ENCODE measurements at regions not wholly inside any gene's neighbourhood (a gene's known extent, or its start where the extent isn't known, plus 50 kb on each side); places are given as distances from the start of the nearest gene placed in this dataset.

GRCh38 chr4:127211650-127212560 lies 420.9 kb upstream of the INTU start:
- DNase-seq, result no peak

DNA sequence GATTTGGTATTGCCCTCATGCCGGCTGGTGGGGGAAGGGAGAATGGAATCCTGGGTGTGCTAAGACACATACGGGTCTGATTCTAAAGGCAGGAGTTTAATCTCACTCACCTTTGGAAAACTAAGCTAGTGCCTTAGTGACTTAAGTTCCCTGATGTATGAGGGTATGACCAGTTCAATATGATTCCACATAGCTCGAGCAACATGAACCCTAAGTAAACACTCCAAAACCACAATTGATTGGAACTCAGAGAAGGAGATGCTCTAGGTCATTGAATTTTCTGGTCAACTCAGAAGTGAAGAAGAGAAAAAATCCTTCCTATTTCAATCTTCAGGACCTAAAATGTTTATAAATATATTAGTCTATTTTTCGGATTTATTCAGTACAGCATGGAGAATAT lies 420.1 kb upstream of the INTU start:
- DNase-seq, result peak; percentile 13

DNA sequence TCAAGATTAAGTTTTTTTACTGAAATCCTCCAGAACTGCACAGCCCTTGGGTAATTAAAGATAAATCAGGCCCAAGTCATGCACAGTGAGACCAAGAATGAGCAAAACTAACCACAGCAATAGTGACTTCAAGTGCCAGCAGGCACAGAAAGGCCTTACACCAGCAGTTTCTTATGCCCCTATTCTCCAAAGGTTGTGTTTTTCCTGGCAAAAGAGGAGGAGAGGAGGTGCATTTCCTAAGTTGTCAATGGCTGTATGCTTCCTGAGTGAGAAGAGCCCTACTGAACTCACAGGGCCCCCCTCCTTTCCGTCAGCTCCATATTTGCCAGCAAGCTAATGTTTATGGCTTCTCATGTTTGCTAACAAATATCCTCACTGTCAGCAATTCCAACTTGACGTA lies 418.7 kb upstream of the INTU start:
- DNase-seq, result no peak

- DNase-seq, result no peak
These were observed 417.8 kb upstream of the INTU start for GRCh38 chr4:127214931-127215330.

DNA sequence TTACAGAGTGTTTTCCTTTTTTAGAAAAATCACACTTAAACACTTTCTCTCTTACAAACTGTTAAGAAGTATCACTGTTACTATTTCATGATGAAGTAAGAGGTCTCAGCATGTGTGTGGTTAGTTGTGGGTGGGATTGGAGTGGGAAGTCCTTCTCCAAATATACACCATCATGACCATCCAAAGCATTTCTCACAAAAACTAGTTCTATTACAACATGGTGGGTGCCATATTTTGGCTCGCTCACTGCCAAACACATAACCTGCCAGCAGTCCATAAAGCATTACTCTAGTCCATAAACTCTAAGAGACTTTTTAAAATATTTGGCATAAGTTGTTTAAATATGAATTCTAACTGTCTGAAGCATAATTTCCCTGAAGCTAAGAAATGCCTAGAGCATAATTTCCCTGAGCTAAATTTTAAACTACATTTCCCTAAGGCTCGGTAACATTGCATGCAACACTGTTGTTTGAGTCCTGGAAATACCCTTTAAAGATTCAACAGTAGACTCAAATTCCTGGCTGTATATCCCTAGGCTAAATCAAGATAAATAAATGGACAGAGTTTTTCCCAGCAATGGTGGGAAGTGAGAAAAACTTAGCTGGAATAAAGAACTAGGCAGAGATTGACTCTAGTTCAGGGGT lies 415.0 kb upstream of the INTU start:
- no peak for DNase-seq

- DNase-seq, result no peak
These were observed 413.5 kb upstream of the INTU start for GRCh38 chr4:127219232-127219631.

DNA sequence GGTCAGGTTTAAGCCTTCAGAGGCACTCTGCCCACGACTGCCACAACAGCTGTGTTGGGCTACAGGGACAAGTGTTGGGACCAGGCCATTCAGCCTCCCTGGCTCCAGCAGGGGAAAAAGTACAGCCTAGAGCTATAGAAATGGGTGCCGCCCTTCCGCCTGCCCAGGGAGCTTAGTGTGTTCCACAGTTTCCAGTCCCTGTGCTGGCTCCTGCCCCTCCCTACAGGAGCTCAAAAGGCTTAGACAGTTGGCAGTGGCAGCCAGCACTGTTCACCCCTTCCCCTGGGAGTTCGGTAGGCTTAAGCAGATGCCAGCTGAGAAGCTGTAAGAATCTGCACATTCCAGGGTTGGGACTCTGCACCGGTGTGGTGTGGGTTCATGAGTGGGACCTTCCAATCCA lies 408.2 kb upstream of the INTU start:
- no peak for DNase-seq

DNA sequence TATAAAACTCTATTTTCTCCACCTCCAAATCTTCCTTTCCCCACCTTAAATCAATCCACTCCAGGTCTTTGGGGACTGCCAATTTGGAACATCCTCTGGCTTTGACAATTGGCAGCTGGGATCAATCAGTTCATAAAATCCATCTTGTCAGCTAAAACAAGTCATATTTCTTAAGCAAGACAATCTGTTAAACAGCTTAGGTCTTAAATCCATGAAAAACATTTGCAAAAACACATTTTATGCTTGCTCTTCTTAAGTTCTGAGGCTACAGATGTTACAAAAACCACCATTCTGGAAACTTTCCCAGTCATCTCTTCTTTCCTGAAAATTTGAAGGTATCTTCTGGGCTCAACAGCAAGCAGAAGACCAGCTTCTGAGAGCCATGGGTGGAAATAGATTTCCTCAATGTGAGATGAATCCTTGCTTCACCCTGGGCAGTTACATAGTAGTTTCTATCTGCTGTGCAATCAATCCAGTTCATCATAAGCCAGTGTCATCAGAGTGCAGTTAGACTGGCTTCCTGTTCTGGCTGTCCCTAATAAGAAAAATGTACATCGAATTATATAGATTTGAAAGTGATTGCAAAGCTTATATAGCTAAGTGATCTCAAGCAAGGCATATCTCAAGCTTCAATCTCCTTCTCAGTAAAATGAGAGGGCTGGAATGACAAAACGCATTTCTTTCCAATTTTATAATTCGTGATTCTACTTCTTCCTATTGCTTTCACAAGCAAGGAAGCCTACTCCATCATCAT lies 402.7 kb upstream of the INTU start:
- no peak for DNase-seq

DNA sequence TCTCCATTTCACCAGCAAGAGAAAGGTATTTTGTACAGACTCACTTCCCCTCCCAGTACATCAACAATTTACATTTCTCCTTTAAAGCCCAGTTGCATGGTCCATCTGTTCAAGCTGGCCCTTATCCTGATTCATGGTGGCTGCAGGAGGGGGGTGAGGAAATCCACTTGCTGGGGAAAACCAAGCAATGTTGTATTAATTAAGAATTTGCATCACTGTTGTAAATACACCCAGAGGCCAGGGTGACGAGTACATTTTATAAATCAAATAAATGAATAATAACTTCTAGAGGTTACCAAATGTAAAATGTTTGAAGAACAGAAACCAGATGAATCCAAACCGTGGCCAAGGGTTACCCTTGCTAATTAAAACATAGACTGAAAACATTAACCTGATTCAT lies 395.9 kb upstream of the INTU start:
- no peak for DNase-seq

- DNase-seq, result no peak
These were observed 395.2 kb upstream of the INTU start for GRCh38 chr4:127237581-127237980.

DNA sequence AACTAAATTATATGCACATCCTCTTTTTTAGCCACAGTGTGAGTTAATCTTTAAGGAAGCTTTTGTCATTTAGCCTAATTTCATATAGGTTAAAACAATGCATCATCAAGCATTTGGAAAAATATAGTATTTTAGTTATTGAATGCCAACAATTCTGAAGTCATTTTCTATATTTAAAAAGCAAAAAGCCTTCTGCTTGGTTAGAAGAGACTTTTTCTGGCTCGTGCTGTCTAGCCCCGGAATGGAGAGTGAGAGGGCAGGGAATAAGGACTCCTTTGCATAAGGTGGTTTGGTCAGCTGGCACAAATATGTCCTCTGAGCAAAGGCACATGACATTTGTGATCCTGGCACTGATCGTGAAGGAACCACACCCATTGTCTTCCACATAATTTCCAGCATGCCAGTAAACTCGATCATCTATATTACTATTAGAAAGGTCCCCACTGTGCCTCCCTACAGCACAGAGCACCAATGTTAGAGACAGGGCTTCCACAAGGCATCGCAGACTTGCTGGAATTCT lies 393.7 kb upstream of the INTU start:
- no peak for DNase-seq

GRCh38 chr4:127239902-127240763 lies 392.6 kb upstream of the INTU start:
- DNase-seq, result no peak

- DNase-seq, result no peak
These were observed 392.0 kb upstream of the INTU start for GRCh38 chr4:127240764-127241105.

DNA sequence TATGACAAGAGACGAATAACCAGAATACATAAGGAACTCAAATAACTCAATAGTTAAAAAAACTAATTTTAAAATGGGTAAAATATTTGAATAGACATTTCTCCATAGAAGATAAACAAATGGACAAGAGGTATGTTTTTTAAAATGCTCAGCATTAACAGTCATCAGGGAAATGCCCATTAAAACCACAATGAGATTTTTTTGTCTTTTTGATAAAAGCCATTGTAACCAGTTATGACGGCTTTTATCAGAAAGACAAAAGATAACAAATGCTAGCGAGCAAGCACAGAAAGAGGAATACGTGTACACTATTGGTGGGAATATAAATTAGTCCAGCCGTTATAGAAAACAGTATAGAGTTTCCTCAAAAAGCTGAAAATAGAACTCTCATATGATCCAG lies 388.2 kb upstream of the INTU start:
- no peak for DNase-seq

DNA sequence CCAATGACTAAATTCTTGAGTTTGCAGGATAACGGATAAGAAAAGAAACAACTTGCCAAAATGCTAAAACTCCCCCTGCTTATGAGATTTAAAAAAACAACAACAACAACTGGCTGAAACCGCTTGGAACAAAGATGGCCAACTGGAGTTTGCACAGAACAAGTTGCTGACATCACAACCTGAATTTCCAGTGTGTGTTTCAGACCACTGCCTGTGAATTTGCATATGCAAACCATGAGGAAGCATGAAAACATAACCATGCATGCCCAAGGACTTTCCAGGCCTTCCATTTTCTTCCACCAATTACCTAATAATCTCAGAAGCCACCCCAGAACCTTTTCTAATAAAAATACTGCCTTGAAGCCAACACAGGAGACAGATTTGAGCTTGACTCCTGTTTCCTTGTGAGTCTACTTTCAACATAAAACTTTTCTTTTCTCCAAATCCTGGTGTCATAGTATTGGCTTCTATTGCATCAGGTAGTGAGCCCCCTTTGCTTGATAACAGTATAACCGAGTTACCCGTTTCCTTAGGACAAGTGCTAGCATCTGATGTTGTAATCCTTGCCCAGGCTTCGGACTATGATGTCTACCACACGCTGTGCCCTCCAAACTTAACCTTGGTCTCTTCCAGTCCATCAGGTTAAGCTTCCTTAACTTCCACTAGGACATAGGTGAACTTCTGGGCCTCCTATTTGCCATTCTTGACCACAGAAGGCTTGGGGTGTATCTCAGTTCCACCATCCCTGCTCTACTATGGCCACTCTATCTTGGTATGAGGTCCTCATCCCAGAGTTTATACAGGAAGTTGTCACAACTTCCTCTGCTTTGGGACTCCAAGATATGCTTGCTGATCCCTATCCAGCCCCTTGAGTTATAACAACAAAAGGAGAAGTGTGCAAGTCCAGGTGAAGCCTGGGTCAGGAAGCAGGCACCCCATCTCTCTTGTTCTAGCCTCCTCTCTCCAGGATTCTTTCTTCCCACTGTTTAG lies 385.5 kb upstream of the INTU start:
- no peak for DNase-seq

DNA sequence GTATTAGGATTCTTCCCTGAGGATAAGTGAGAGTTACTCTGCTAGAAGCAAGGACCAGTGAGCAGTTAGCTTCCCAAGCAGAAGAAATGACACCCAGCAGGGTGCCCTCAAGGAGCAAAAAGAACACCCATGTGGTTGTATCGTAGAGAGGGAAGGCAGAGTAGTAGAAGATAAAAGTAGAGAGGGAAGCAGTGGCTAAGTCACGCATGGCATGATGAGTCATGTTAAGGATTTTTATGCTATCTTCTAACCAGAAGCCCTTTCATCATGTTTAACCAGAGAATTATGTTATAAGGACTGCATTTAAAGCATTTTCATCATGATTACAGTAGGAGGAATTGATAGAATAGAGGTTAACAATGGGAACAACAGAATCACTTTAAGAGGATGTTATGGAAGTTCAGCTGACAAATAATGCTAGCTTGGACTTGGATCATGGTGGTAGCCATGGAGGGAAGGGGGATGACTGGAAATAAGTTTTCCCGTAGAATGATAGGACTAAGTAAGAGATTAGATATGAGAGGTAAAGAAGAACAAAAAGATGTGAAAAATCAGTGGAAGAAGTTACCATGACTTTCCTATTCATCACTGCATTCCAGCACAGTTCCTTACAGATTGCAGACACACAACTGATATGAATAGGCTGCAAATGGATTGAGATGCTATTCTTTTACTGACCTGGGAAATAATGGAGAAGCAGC lies 383.5 kb upstream of the INTU start:
- no peak for DNase-seq

GRCh38 chr4:127249767-127250108 lies 383.0 kb upstream of the INTU start:
- DNase-seq, result no peak

DNA sequence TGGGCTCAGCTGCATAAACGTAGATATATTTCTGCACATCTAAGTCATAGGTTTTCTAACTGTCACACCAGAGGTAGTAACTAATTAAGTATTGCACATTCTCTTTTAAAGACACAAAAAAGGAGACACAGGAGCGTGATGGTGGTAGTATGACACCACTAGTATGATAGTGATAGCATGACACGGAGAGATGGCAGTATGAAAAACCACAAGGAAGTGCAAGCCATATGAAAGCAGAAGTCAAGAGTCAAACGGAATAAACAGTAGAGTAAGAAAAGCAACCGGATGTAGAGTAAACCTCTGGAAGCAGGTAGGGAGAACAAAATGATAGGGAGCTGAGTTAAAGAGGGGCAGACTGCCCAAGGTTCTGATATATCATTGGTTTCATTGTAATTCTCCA lies 382.2 kb upstream of the INTU start:
- DNase-seq, result no peak

GRCh38 chr4:127251423-127251822 lies 381.3 kb upstream of the INTU start:
- DNase-seq, result no peak

GRCh38 chr4:127256500-127256899 lies 376.3 kb upstream of the INTU start:
- DNase-seq, result no peak

DNA sequence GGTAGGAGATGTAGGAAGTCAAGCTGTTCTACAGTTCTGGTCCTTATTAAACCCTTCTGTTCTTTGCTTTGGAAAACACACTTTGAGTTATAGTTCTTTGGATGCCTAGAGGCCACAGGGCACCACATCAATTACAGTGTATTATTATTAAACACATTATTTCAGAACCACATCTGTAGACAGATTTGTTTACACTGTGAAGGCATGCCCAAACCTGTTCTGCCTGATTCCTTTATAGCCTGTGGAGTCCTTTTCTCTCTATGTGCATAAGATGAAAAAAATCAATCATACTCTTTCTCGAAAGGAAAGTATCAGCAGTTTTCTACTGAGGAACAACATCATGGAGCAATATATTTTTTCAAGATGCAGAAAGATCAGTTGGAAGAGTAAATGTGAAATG lies 371.3 kb upstream of the INTU start:
- no peak for DNase-seq

Measured in DMS153 (cell line).